ENCODE measurements at regions not wholly inside any gene's neighbourhood (a gene's known extent, or its start where the extent isn't known, plus 50 kb on each side); places are given as distances from the start of the nearest gene placed in this dataset.

DNA sequence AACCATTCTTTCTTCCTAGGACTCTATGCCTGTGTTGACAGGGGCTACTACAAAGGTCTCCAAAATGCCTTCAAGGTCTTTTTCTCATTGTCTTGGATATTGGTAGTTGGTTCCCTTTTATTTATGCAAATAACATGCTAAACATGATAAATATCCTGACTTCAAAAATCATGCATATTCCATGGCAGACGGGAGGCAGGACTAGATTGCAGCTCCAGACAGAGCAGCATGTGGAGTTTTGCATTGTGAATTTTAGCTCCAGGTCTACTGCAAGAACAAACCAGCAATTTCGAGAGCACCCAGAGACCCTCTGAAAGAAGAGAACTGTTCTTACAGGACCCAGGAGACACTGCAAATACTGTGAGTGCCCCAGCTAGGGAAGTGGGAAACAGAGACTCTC lies 254.9 kb downstream of the RCHY1 start:
- no peak for TF ChIP-seq EZH2 (IDR thresholded peaks at IDR 0.05; ENCODE audit: borderline replicate concordance, insufficient read depth, low read depth, low read length, poor library complexity, severe bottlenecking)
- TF ChIP-seq CTCF (IDR thresholded peaks at IDR 0.05): no peak

DNA sequence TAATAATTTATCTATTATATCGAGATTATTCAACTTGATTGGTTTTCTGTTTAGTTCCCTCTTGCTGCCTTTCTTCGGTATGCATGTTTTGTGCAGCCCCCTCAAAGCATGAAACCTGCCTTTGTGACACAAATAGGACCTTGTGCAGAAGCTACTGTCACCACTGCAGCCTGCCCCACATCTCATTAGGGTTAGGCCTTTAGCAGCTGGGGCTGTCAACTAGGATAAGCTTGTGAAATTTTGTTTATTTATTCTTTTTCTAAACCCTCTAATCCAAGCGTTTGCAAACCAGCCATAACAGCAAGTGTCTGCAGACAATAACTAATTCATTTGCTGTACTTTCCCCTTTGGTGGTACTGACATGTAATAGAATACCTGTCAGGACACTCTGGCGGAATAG lies 258.9 kb downstream of the RCHY1 start:
- peaks cover 2% of the 10 kb centered on the region for H3K9me3 Mint-ChIP-seq (ENCODE audit: insufficient read depth)
- H3K4me1 Mint-ChIP-seq: peaks cover 21% of the 10 kb centered on the region
- no peak overlapping the region for H3K4me3 ChIP-seq (ENCODE audit: control extremely low read depth in 1 of 5, extremely low read depth in 1 of 5, insufficient read depth in 1 of 5, low read depth in 2 of 5, low read length in 4 of 5)
- H3K27me3 ChIP-seq (replicated peaks in 1 of 4; ENCODE audit: control extremely low read depth in 1 of 4, control insufficient read depth in 3 of 4, insufficient read depth in 4 of 4, low read length in 3 of 4): peaks cover 0 to 8% (median 4%) of the 10 kb centered on the region in 4 experiments
- H3K4me3 Mint-ChIP-seq: no peak overlapping the region
- CTCF ChIA-PET: no interaction called here
- POLR2A ChIA-PET: no interaction called here
- H3K27ac ChIP-seq (ENCODE audit: low read length in 2 of 2): no peak overlapping the region
- H3K9ac ChIP-seq (ENCODE audit: low read length): no peak overlapping the region
- H3K36me3 ChIP-seq (replicated peaks in 1 of 2; ENCODE audit: control extremely low read depth in 1 of 2, control insufficient read depth in 1 of 2, extremely low read depth in 1 of 2, insufficient read depth in 2 of 2, low read length in 1 of 2): no peaks in the 10 kb centered on the region
- H3K27me3 Mint-ChIP-seq: peaks cover 19% of the 10 kb centered on the region
- WGBS (ENCODE audit: insufficient coverage): 80% methylated on average over 1 of the region's 4 CpGs
- TF ChIP-seq CTCF (IDR thresholded peaks at IDR 0.05) (no peak), EZH2 (IDR thresholded peaks at IDR 0.05; ENCODE audit: borderline replicate concordance, insufficient read depth, low read depth, low read length, poor library complexity, severe bottlenecking) (no peak)
- no peak overlapping the region for H2AFZ ChIP-seq (ENCODE audit: insufficient read depth, low read depth, low read length, poor library complexity, severe bottlenecking)
- peaks cover 0 to 4% (median 0%) of the 10 kb centered on the region in 3 donors for H3K9me3 ChIP-seq (ENCODE audit: control extremely low read depth in 1 of 3, control insufficient read depth in 2 of 3, insufficient read depth in 1 of 3, low read length in 2 of 3)
- intact Hi-C loops (cut with micrococcal nuclease): no loop called here
- ATAC-seq (ENCODE audit: low read depth) (no peak), DNase-seq (no peak)
- H3K79me2 ChIP-seq (ENCODE audit: control insufficient read depth, insufficient read depth, low read length): no peaks in the 10 kb centered on the region
- H3K4me1 ChIP-seq (ENCODE audit: control insufficient read depth in 2 of 2, insufficient read depth in 2 of 2, low read length in 2 of 2): peaks cover 17 to 22% of the 10 kb centered on the region in 2 donors
- no peak overlapping the region for H3K27ac Mint-ChIP-seq
- H3K4me2 ChIP-seq (replicated peaks; ENCODE audit: low read depth, low read length, poor library complexity, severe bottlenecking): no peak overlapping the region
- no peaks in the 10 kb centered on the region for H4K20me1 ChIP-seq (ENCODE audit: control insufficient read depth, insufficient read depth, low read length, poor library complexity, severe bottlenecking)

More for the DNA sequence above, 254.9 kb downstream of the RCHY1 start:
- Histone ChIP-seq H4K20me1 (ENCODE audit: control insufficient read depth, insufficient read depth, low read length, poor library complexity, severe bottlenecking) (no peaks in the 10 kb centered on the region), H3K27ac (ENCODE audit: low read length in 2 of 2) (no peak overlapping the region), H3K27me3 (replicated peaks in 1 of 4; ENCODE audit: control extremely low read depth in 1 of 4, control insufficient read depth in 3 of 4, insufficient read depth in 4 of 4, low read length in 3 of 4) (peaks cover 0 to 4% (median 1%) of the 10 kb centered on the region in 4 experiments), H3K4me2 (replicated peaks; ENCODE audit: low read depth, low read length, poor library complexity, severe bottlenecking) (no peak overlapping the region), H3K36me3 (replicated peaks in 1 of 2; ENCODE audit: control extremely low read depth in 1 of 2, control insufficient read depth in 1 of 2, extremely low read depth in 1 of 2, insufficient read depth in 2 of 2, low read length in 1 of 2) (no peaks in the 10 kb centered on the region), H2AFZ (ENCODE audit: insufficient read depth, low read depth, low read length, poor library complexity, severe bottlenecking) (no peak overlapping the region), H3K4me1 (ENCODE audit: control insufficient read depth in 2 of 2, insufficient read depth in 2 of 2, low read length in 2 of 2) (no peaks in the 10 kb centered on the region), H3K9me3 (ENCODE audit: control extremely low read depth in 1 of 3, control insufficient read depth in 2 of 3, insufficient read depth in 1 of 3, low read length in 2 of 3) (peaks cover 0 to 4% (median 0%) of the 10 kb centered on the region in 3 donors), H3K79me2 (ENCODE audit: control insufficient read depth, insufficient read depth, low read length) (no peaks in the 10 kb centered on the region), H3K9ac (ENCODE audit: low read length) (no peak overlapping the region), H3K4me3 (ENCODE audit: control extremely low read depth in 1 of 5, extremely low read depth in 1 of 5, insufficient read depth in 1 of 5, low read depth in 2 of 5, low read length in 4 of 5) (no peak overlapping the region)
- ChIA-PET CTCF (no interaction called here), POLR2A (interaction anchor here (0.5 kb wide), 1 partner anchor 253 kb away, joined by 3 read pairs; no protein-coding TSS in a partner anchor)
- intact Hi-C loops (cut with micrococcal nuclease): no loop called here
- 80% methylated on average over 1 of the region's 2 CpGs for WGBS (ENCODE audit: insufficient coverage)
- Mint-ChIP-seq H3K27me3 (peaks cover 11% of the 10 kb centered on the region), H3K4me3 (no peak overlapping the region), H3K27ac (no peak overlapping the region), H3K4me1 (no peaks in the 10 kb centered on the region), H3K9me3 (ENCODE audit: insufficient read depth) (no peaks in the 10 kb centered on the region)
- DNase-seq (no peak), ATAC-seq (ENCODE audit: low read depth) (no peak)
